WTC11 (cell line): ENCODE measurements at regions not wholly inside any gene's neighbourhood (a gene's known extent, or its start where the extent isn't known, plus 50 kb on each side); places are given as distances from the start of the nearest gene placed in this dataset.

Experiments
- ATAC-seq: fragments of 200-7000 bp; cut with Tn5 transposase; 2 replicates; pipeline ENCODE4 v1.10.0; 2021; ENCODE audit warnings: mild to moderate bottlenecking, moderate library complexity
- CTCF ChIA-PET: fragments of 300-600 bp; sonication (Branson Sonifier 250); formaldehyde crosslinking; loops from one replicate; lab custom pipeline; 2021; ENCODE audit warnings: antibody characterized with exemption; lab: Charles Lee
- POLR2A ChIA-PET: fragments of 350-600 bp; sonication (Branson Sonifier 250); formaldehyde crosslinking; loops from one replicate; lab custom pipeline; 2021; ENCODE audit warnings: antibody characterized with exemption; lab: Charles Lee
- DNase-seq: peaks from one replicate; pipeline ENCODE4 v3.0.0; 2021; ENCODE audit warnings: low spot score
- H3K27ac Mint-ChIP-seq: 2 replicates; pipeline ENCODE4 v1.8.0; 2021; ENCODE audit warnings: mixed read lengths
- H3K27me3 Mint-ChIP-seq: 2 replicates; pipeline ENCODE4 v1.8.0; 2021; ENCODE audit warnings: low read depth, mild to moderate bottlenecking, moderate library complexity, mixed read lengths
- H3K36me3 Mint-ChIP-seq: 2 replicates; pipeline ENCODE4 v1.8.0; 2021; ENCODE audit warnings: mixed read lengths
- H3K4me1 Mint-ChIP-seq: 2 replicates; pipeline ENCODE4 v1.8.0; 2022; ENCODE audit warnings: mixed read lengths
- H3K4me3 Mint-ChIP-seq: 2 replicates; pipeline ENCODE4 v1.8.0; 2021; ENCODE audit warnings: mild to moderate bottlenecking, moderate library complexity, mixed read lengths
- H3K9me3 Mint-ChIP-seq: 2 replicates; pipeline ENCODE4 v1.8.0; 2021; ENCODE audit warnings: mixed read lengths
- AR ChIP-seq: fragments of 250-450 bp; sonication (Bioruptor Pico); IDR thresholded peaks from 2 replicates; pipeline ENCODE4 v1.9.0; 2021; ENCODE audit warnings: mild to moderate bottlenecking
- ATF6 ChIP-seq: sonication (generic); formaldehyde crosslinking; IDR thresholded peaks from 2 replicates; pipeline ENCODE4 v1.8.1; 2023; ENCODE audit warnings: mild to moderate bottlenecking, missing genetic modification reagents
- ELF4 ChIP-seq: sonication (generic); formaldehyde crosslinking; IDR thresholded peaks from 2 replicates; pipeline ENCODE4 v1.8.1; 2022; ENCODE audit warnings: low read depth, mild to moderate bottlenecking, moderate library complexity, missing genetic modification reagents
- FOXJ3 ChIP-seq: sonication (generic); formaldehyde crosslinking; IDR thresholded peaks from 2 replicates; pipeline ENCODE4 v1.9.0; 2021; ENCODE audit warnings: missing genetic modification reagents, mild to moderate bottlenecking, borderline replicate concordance
- JUN ChIP-seq: sonication (generic); formaldehyde crosslinking; IDR thresholded peaks from 2 replicates; pipeline ENCODE4 v1.8.0; 2023; ENCODE audit warnings: mild to moderate bottlenecking, missing genetic modification reagents
- MXD4 ChIP-seq: fragments of 250-450 bp; sonication (Bioruptor Pico); IDR thresholded peaks from 2 replicates; pipeline ENCODE4 v1.8.0; 2021; ENCODE audit warnings: mild to moderate bottlenecking, moderate library complexity, borderline replicate concordance
- NFATC4 ChIP-seq: fragments of 250-450 bp; sonication (Bioruptor Pico); IDR thresholded peaks from 2 replicates; pipeline ENCODE4 v1.9.0; 2021; ENCODE audit warnings: mild to moderate bottlenecking
- NFE2L1 ChIP-seq: sonication (generic); formaldehyde crosslinking; IDR thresholded peaks from 2 replicates; pipeline ENCODE4 v1.8.1; 2023; ENCODE audit warnings: missing genetic modification reagents
- PREB ChIP-seq: sonication (generic); formaldehyde crosslinking; IDR thresholded peaks from 2 replicates; pipeline ENCODE4 v1.8.1; 2022; ENCODE audit warnings: mild to moderate bottlenecking, missing genetic modification reagents, moderate library complexity, borderline replicate concordance
- RORB ChIP-seq: fragments of 250-450 bp; sonication (Bioruptor Pico); IDR thresholded peaks from 2 replicates; pipeline ENCODE4 v1.9.0; 2021; ENCODE audit warnings: mild to moderate bottlenecking
- USF1 ChIP-seq: sonication (generic); formaldehyde crosslinking; IDR thresholded peaks from 2 replicates; pipeline ENCODE4 v1.8.0; 2022; ENCODE audit warnings: mild to moderate bottlenecking, missing genetic modification reagents
- ZNF219 ChIP-seq: sonication (generic); formaldehyde crosslinking; IDR thresholded peaks from 2 replicates; pipeline ENCODE4 v1.8.0; 2023; ENCODE audit warnings: missing genetic modification reagents, mild to moderate bottlenecking, borderline replicate concordance
- ZNF263 ChIP-seq: sonication (generic); formaldehyde crosslinking; IDR thresholded peaks from 2 replicates; pipeline ENCODE4 v1.8.1; 2022; ENCODE audit warnings: low read depth, mild to moderate bottlenecking, moderate library complexity, missing genetic modification reagents
- ZNF416 ChIP-seq: fragments of 250-450 bp; sonication (Bioruptor Pico); IDR thresholded peaks from 2 replicates; pipeline ENCODE4 v1.9.0; 2021; ENCODE audit warnings: mild to moderate bottlenecking, inconsistent platforms
- ZNF425 ChIP-seq: fragments of 250-450 bp; sonication (Bioruptor Pico); conservative IDR thresholded peaks from 2 replicates; pipeline ENCODE4 v1.9.0; 2021; ENCODE audit warnings: mild to moderate bottlenecking

- TF ChIP-seq ZNF425 (no peak), JUN (no peak), MXD4 (CRISPR knock-in tag) (no peak), PREB (no peak), FOXJ3 (CRISPR knock-in tag) (no peak)
Measured at GRCh38 chr4:117529401-117529800, 444.0 kb upstream of the TRAM1L1 start (continued).

- peaks cover 6% of the 10 kb centered on the region for H3K4me1 Mint-ChIP-seq
- TF ChIP-seq ZNF219 = no peak
- TF ChIP-seq ELF4 (CRISPR knock-in tag) = no peak
- TF ChIP-seq NFATC4 = no peak
- TF ChIP-seq USF1 (CRISPR knock-in tag) = no peak
- no peak for ATAC-seq
- peak overlapping the region; percentile 21; the same call in 1 of the 2 replicates for H3K27ac Mint-ChIP-seq
- H3K4me3 Mint-ChIP-seq = no peak overlapping the region
- H3K36me3 Mint-ChIP-seq = no peaks in the 10 kb centered on the region
- ChIA-PET CTCF (no interaction called here), POLR2A (no interaction called here)
- no peaks in the 10 kb centered on the region for H3K9me3 Mint-ChIP-seq
- no peaks in the 10 kb centered on the region for H3K27me3 Mint-ChIP-seq
- no peak for DNase-seq
Measured at GRCh38 chr4:117533501-117533900, 448.1 kb upstream of the TRAM1L1 start.

GRCh38 chr4:117545039-117545438, 459.7 kb upstream of the TRAM1L1 start:
- ChIA-PET CTCF (no interaction called here), POLR2A (no interaction called here)
- DNase-seq (no peak), ATAC-seq (no peak)
- Mint-ChIP-seq H3K9me3 (peaks cover 11% of the 10 kb centered on the region), H3K4me1 (no peaks in the 10 kb centered on the region), H3K4me3 (no peak overlapping the region), H3K36me3 (no peaks in the 10 kb centered on the region), H3K27ac (no peak overlapping the region), H3K27me3 (no peaks in the 10 kb centered on the region)
- TF ChIP-seq NFE2L1 (CRISPR knock-in tag) = no peak
- TF ChIP-seq ATF6 (CRISPR knock-in tag) = no peak
- no peak for TF ChIP-seq RORB (CRISPR knock-in tag)
- TF ChIP-seq AR = no peak
- TF ChIP-seq ZNF416 (CRISPR knock-in tag) = no peak
- no peak for TF ChIP-seq ZNF263 (CRISPR knock-in tag)
